NB4 (cell line): ENCODE measurements at regions not wholly inside any gene's neighbourhood (a gene's known extent, or its start where the extent isn't known, plus 50 kb on each side); places are given as distances from the start of the nearest gene placed in this dataset.

Source experiments
- CTCF ChIP-seq: IDR thresholded peaks from one replicate; pipeline ENCODE4 v1.5.1; 2012; ENCODE audit warnings: low read depth, low read length
- MAX ChIP-seq: IDR thresholded peaks from 2 replicates; pipeline ENCODE4 v1.6.1; 2011; ENCODE audit warnings: low read depth, low read length

GRCh38 chr1:5632814-5633213 is 359.4 kb downstream of the NPHP4 start:
- no peak for TF ChIP-seq CTCF
- TF ChIP-seq MAX = no peak
